OCI-LY7 (cell line): ENCODE measurements at regions not wholly inside any gene's neighbourhood (a gene's known extent, or its start where the extent isn't known, plus 50 kb on each side); places are given as distances from the start of the nearest gene placed in this dataset.
A peak's percentile ranks its signal among the peaks of the same experiment; 100 is the strongest.

Source experiments
- BruUV-seq: library from RNA; stranded (reverse); fragments of 400-500 nt; replicated peaks from 2 replicates; lab custom pipeline; 2021; lab: Mats Ljungman, UMichigan
- CTCF ChIA-PET: fragments of 300-600 bp; sonication (Branson Sonifier 250); formaldehyde crosslinking; loops from one replicate; lab custom pipeline; 2022; ENCODE audit warnings: antibody characterized with exemption; ENCODE audit not compliant: unreplicated experiment; lab: Charles Lee
- POLR2A ChIA-PET: fragments of 300-600 bp; sonication (Branson Sonifier 250); formaldehyde crosslinking; loops from one replicate; lab custom pipeline; 2022; ENCODE audit warnings: antibody characterized with exemption; lab: Charles Lee
- DNase-seq: peaks from one replicate; pipeline ENCODE4 v3.0.0-alpha.2; 2015; ENCODE audit warnings: low spot score
- H2AFZ ChIP-seq: fragments of 200-600 bp; sonication (generic), shearing (Covaris generic); 2 replicates; pipeline ENCODE4 v1.6.1; 2014; ENCODE audit warnings: mild to moderate bottlenecking, antibody characterized with exemption, low read length, moderate library complexity
- H3K27ac ChIP-seq: fragments of 200-600 bp; sonication (generic); 2 replicates; pipeline ENCODE4 v1.5.1; 2014; ENCODE audit warnings: mixed run types, low read depth, mild to moderate bottlenecking, moderate library complexity, low read length, inconsistent platforms; ENCODE audit not compliant: poor library complexity, severe bottlenecking
- H3K36me3 ChIP-seq: fragments of 200-600 bp; sonication (generic); 2 replicates; pipeline ENCODE4 v1.6.1; 2014; ENCODE audit warnings: mild to moderate bottlenecking, antibody characterized with exemption, low read length, moderate library complexity, mixed read lengths; ENCODE audit not compliant: insufficient read depth
- H3K4me1 ChIP-seq: fragments of 200-600 bp; sonication (generic); 2 replicates; pipeline ENCODE4 v1.5.1; 2014; ENCODE audit warnings: mild to moderate bottlenecking, low read length; ENCODE audit not compliant: insufficient read depth, poor library complexity, severe bottlenecking
- H3K4me2 ChIP-seq: fragments of 200-600 bp; sonication (generic); 2 replicates; pipeline ENCODE4 v1.6.1; 2014; ENCODE audit warnings: mild to moderate bottlenecking, low read length
- H3K4me3 ChIP-seq: fragments of 200-600 bp; sonication (generic); 2 replicates; pipeline ENCODE4 v1.5.1; 2014; ENCODE audit warnings: mild to moderate bottlenecking, low read depth, low read length; ENCODE audit not compliant: poor library complexity, severe bottlenecking
- H3K79me2 ChIP-seq: fragments of 200-600 bp; sonication (generic); 2 replicates; pipeline ENCODE4 v1.6.1; 2016; ENCODE audit warnings: low read depth, mild to moderate bottlenecking, low read length, moderate library complexity, mixed read lengths; ENCODE audit not compliant: insufficient read depth
- H3K9me2 ChIP-seq: fragments of 200-600 bp; sonication (generic); 2 replicates; pipeline ENCODE4 v1.6.1; 2016; ENCODE audit warnings: mild to moderate bottlenecking, low read length, mixed read lengths; ENCODE audit not compliant: insufficient read depth
- H3K9me3 ChIP-seq: fragments of 200-600 bp; sonication (generic); 2 replicates; pipeline ENCODE4 v1.6.1; 2014; ENCODE audit warnings: mild to moderate bottlenecking, mixed run types, low read length, mixed read lengths
- H4K20me1 ChIP-seq: fragments of 200-600 bp; sonication (generic); 2 replicates; pipeline ENCODE4 v1.6.1; 2014; ENCODE audit warnings: mild to moderate bottlenecking, antibody characterized with exemption, low read length, moderate library complexity, mixed read lengths; ENCODE audit not compliant: insufficient read depth
- EZH2phosphoT487 ChIP-seq: fragments of 200-600 bp; sonication (generic); IDR thresholded peaks from 2 replicates; pipeline ENCODE4 v1.6.1; 2018; ENCODE audit warnings: low read depth, borderline replicate concordance, mild to moderate bottlenecking, mixed run types, antibody characterized with exemption, low read length, moderate library complexity, mixed read lengths
- intact Hi-C: fragments of 100-400 bp; cut with micrococcal nuclease; formaldehyde crosslinking; loops from one replicate; pipeline ENCODE4 v1.10.0; 2022; ENCODE audit not compliant: unreplicated experiment
- TF ChIP-seq, protein P1 (sequence below): fragments of 200-600 bp; sonication (generic); conservative IDR thresholded peaks from 2 replicates; pipeline ENCODE4 v1.5.1; 2014; ENCODE audit warnings: mild to moderate bottlenecking, antibody characterized with exemption, low read length, moderate library complexity, mixed read lengths

DNA sequence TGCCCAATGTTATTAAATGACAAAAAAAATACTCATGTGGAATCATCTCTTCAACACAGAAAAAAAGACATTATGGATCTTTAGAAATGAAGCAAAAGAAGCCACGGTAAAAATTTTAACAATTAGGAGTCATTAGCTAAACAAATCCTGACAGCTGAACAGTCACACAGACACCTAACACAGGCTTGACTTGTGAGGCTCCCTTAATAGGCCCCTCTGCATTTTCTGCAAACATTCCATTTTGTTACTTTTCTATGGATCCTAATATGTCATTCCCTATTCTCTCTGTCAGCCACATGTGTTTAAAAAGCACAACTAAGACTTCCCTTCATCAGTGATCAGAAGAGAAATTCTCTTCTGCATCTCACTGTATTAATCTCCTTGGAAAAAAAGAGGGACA, 1331.5 kb downstream of the CDH8 start:
- no peaks in the 10 kb centered on the region for H4K20me1 ChIP-seq
- intact Hi-C loops: no loop called here
- no peak for DNase-seq
- TF ChIP-seq, protein P1, sequence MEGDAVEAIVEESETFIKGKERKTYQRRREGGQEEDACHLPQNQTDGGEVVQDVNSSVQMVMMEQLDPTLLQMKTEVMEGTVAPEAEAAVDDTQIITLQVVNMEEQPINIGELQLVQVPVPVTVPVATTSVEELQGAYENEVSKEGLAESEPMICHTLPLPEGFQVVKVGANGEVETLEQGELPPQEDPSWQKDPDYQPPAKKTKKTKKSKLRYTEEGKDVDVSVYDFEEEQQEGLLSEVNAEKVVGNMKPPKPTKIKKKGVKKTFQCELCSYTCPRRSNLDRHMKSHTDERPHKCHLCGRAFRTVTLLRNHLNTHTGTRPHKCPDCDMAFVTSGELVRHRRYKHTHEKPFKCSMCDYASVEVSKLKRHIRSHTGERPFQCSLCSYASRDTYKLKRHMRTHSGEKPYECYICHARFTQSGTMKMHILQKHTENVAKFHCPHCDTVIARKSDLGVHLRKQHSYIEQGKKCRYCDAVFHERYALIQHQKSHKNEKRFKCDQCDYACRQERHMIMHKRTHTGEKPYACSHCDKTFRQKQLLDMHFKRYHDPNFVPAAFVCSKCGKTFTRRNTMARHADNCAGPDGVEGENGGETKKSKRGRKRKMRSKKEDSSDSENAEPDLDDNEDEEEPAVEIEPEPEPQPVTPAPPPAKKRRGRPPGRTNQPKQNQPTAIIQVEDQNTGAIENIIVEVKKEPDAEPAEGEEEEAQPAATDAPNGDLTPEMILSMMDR: no peak
- TF ChIP-seq EZH2phosphoT487: no peak
- no peaks in the 10 kb centered on the region for H3K9me2 ChIP-seq
- ChIA-PET POLR2A (no interaction called here), CTCF (no interaction called here)
- H2AFZ ChIP-seq: no peak overlapping the region
- no peaks in the 10 kb centered on the region for H3K9me3 ChIP-seq
- no peak overlapping the region for H3K4me2 ChIP-seq
- H3K4me1 ChIP-seq: no peaks in the 10 kb centered on the region
- H3K79me2 ChIP-seq: no peaks in the 10 kb centered on the region
- no peak overlapping the region for H3K4me3 ChIP-seq
- no peaks in the 10 kb centered on the region for H3K36me3 ChIP-seq
- BruUV-seq: no TSS peak
- no peak overlapping the region for H3K27ac ChIP-seq

DNA sequence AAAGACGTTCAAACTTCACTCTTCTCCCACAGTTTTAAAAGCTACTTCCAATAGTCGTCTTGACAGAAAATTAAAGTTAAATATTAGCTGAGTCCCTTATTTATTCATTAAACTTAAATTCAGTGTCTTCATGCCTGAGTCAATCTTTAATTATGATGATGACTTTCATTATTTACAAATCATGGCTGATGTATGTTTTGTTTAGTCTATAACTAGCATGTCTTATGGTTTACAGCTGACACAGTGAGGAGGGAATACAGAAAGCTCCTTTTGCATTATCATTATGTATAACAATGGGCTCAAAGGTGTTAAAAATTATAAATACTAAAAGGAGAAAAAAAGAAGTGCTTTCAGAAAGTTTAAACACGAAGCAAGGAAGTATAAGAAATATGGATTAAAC, 1333.1 kb downstream of the CDH8 start:
- Histone ChIP-seq H3K79me2 (no peaks in the 10 kb centered on the region), H3K36me3 (no peaks in the 10 kb centered on the region), H4K20me1 (no peaks in the 10 kb centered on the region), H3K4me1 (no peaks in the 10 kb centered on the region), H3K4me2 (no peak overlapping the region), H3K9me2 (no peaks in the 10 kb centered on the region), H3K4me3 (no peak overlapping the region), H3K9me3 (no peaks in the 10 kb centered on the region), H3K27ac (no peak overlapping the region), H2AFZ (no peak overlapping the region)
- intact Hi-C loops: no loop called here
- CTCF ChIA-PET: no interaction called here
- DNase-seq: no peak
- no TSS peak for BruUV-seq
- POLR2A ChIA-PET: no interaction called here
- TF ChIP-seq EZH2phosphoT487: no peak
- TF ChIP-seq, protein P1: no peak

DNA sequence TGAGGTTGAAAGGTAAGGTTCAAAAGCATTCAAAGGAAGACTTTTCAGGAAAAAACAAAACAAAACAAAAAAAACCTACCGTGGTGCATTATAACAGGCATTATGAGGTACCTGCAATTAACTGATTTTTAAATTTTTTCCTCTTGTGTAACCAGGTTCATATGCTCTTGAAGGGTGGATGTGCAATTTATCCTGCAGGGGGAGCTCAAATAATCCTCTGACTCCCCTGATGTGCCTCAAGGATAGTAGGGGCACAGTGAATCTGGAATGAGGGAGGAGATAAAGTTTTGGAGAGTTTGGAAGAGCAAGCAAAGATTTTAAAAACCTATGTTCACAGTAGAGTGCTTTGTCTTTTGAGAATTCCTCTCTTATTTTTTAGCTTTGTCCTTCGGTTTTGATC, 1349.4 kb downstream of the CDH8 start:
- Histone ChIP-seq H3K79me2 (no peaks in the 10 kb centered on the region), H3K4me3 (no peak overlapping the region), H2AFZ (no peak overlapping the region), H3K4me2 (no peak overlapping the region), H3K9me2 (no peaks in the 10 kb centered on the region), H3K36me3 (no peaks in the 10 kb centered on the region), H3K27ac (no peak overlapping the region), H4K20me1 (no peaks in the 10 kb centered on the region), H3K9me3 (no peaks in the 10 kb centered on the region), H3K4me1 (no peaks in the 10 kb centered on the region)
- DNase-seq: no peak
- intact Hi-C loops: no loop called here
- BruUV-seq: no TSS peak
- ChIA-PET POLR2A (interaction anchor here (0.6 to 0.7 kb wide), 3 partner anchors 66 to 794 kb away, joined by 3 to 4 read pairs (median 3); no protein-coding TSS in a partner anchor), CTCF (no interaction called here)
- TF ChIP-seq, protein P1: peak; percentile 55
- no peak for TF ChIP-seq EZH2phosphoT487
